ENCODE measurements at regions not wholly inside any gene's neighbourhood (a gene's known extent, or its start where the extent isn't known, plus 50 kb on each side); places are given as distances from the start of the nearest gene placed in this dataset.
"Not testable (repeated sequence)": the region's sequence is repeated elsewhere in the genome, so short reads cannot be mapped to it uniquely, and the experiment has no call there.

DNA sequence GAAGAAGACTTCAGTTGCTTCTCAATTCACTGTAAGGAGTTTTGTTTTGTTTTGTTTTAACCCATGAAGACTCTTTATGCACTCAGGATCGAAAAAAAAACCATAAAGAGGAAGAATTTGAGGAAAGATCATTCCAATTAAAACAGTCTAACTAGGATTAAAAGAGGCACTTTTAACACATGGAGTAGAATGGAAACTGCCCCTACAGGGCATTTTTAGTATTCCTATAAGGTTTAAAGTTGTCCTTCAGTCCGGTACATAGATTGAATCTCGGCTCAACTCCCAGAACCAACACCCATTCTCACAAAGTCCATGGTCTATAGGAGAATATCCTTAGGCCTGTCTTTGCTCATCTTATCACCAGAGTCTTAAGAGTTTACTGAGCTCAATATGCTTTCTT, 469.6 kb downstream of the DTWD2 start:
- H3K4me3 Mint-ChIP-seq, result no peak overlapping the region
- Histone ChIP-seq H3K9ac (no peak overlapping the region), H4K20me1 (ENCODE audit: low read depth) (no peaks in the 10 kb centered on the region), H2AFZ (replicated peaks) (no peak overlapping the region), H3K36me3 (no peaks in the 10 kb centered on the region), H3K4me3 (no peak overlapping the region), H3K27me3 (no peaks in the 10 kb centered on the region), H3K27ac (no peak overlapping the region), H3K4me1 (peaks cover 4% of the 10 kb centered on the region), H3F3A (ENCODE audit: low read depth) (no peaks in the 10 kb centered on the region), H3K4me2 (no peak overlapping the region), H3K9me3 (ENCODE audit: low read depth) (no peaks in the 10 kb centered on the region), H3K79me2 (ENCODE audit: low read depth) (no peaks in the 10 kb centered on the region)
- no peaks in the 10 kb centered on the region for H3K4me1 Mint-ChIP-seq
- no peaks in the 10 kb centered on the region for H3K27me3 Mint-ChIP-seq (ENCODE audit: insufficient read depth, low read depth)
- TF ChIP-seq EZH2 (IDR thresholded peaks at IDR 0.05), result no peak
- no peak for TF ChIP-seq EZH2phosphoT487 (IDR thresholded peaks at IDR 0.05)
- no peak for TF ChIP-seq CTCF (IDR thresholded peaks at IDR 0.05)
- no peak for DNase-seq (ENCODE audit: low spot score)
- H3K9me3 Mint-ChIP-seq, result peaks cover 5% of the 10 kb centered on the region
- H3K36me3 Mint-ChIP-seq, result no peaks in the 10 kb centered on the region
- H3K27ac Mint-ChIP-seq, result no peak overlapping the region

- Histone ChIP-seq H3K4me3 (no peak overlapping the region), H3K9me3 (ENCODE audit: low read depth) (no peaks in the 10 kb centered on the region), H3F3A (ENCODE audit: low read depth) (no peaks in the 10 kb centered on the region), H3K9ac (no peak overlapping the region), H3K79me2 (ENCODE audit: low read depth) (no peaks in the 10 kb centered on the region), H3K4me1 (no peaks in the 10 kb centered on the region), H3K27me3 (no peaks in the 10 kb centered on the region), H3K27ac (no peak overlapping the region), H2AFZ (replicated peaks) (no peak overlapping the region), H3K36me3 (no peaks in the 10 kb centered on the region), H3K4me2 (no peak overlapping the region), H4K20me1 (ENCODE audit: low read depth) (no peaks in the 10 kb centered on the region)
- Mint-ChIP-seq H3K27me3 (ENCODE audit: insufficient read depth, low read depth) (peaks cover 2% of the 10 kb centered on the region), H3K36me3 (no peaks in the 10 kb centered on the region), H3K4me3 (no peak overlapping the region), H3K9me3 (peaks cover 4% of the 10 kb centered on the region), H3K4me1 (no peaks in the 10 kb centered on the region), H3K27ac (no peak overlapping the region)
- DNase-seq (ENCODE audit: low spot score), result no peak
- no peak for TF ChIP-seq CTCF (IDR thresholded peaks at IDR 0.05)
- TF ChIP-seq EZH2phosphoT487 (IDR thresholded peaks at IDR 0.05), result no peak
- no peak for TF ChIP-seq EZH2 (IDR thresholded peaks at IDR 0.05)
Observed at GRCh38 chr5:118511846-118512245, 476.5 kb downstream of the DTWD2 start.

- no peak overlapping the region for H3K4me2 ChIP-seq
- H3K4me3 ChIP-seq, result no peak overlapping the region
- no peaks in the 10 kb centered on the region for H3K4me1 ChIP-seq
- H3K9ac ChIP-seq, result no peak overlapping the region
- no peaks in the 10 kb centered on the region for H3K9me3 ChIP-seq (ENCODE audit: low read depth)
- no peaks in the 10 kb centered on the region for H3K36me3 ChIP-seq
- H3F3A ChIP-seq (ENCODE audit: low read depth), result no peaks in the 10 kb centered on the region
- no peaks in the 10 kb centered on the region for H3K36me3 Mint-ChIP-seq
- DNase-seq (ENCODE audit: low spot score), result no peak
- H3K27me3 ChIP-seq, result no peaks in the 10 kb centered on the region
- H3K27me3 Mint-ChIP-seq (ENCODE audit: insufficient read depth, low read depth), result peaks cover 3% of the 10 kb centered on the region
- H4K20me1 ChIP-seq (ENCODE audit: low read depth), result no peaks in the 10 kb centered on the region
- no peak overlapping the region for H3K27ac Mint-ChIP-seq
- peaks cover 10% of the 10 kb centered on the region for H3K9me3 Mint-ChIP-seq
- no peak for TF ChIP-seq CTCF (IDR thresholded peaks at IDR 0.05)
- TF ChIP-seq EZH2 (IDR thresholded peaks at IDR 0.05), result no peak
- no peak for TF ChIP-seq EZH2phosphoT487 (IDR thresholded peaks at IDR 0.05)
- no peaks in the 10 kb centered on the region for H3K4me1 Mint-ChIP-seq
- H3K27ac ChIP-seq, result no peak overlapping the region
- no peak overlapping the region for H3K4me3 Mint-ChIP-seq
- H2AFZ ChIP-seq (replicated peaks), result no peak overlapping the region
- no peaks in the 10 kb centered on the region for H3K79me2 ChIP-seq (ENCODE audit: low read depth)
Observed at GRCh38 chr5:118506217-118506852, 482.0 kb downstream of the DTWD2 start.

DNA sequence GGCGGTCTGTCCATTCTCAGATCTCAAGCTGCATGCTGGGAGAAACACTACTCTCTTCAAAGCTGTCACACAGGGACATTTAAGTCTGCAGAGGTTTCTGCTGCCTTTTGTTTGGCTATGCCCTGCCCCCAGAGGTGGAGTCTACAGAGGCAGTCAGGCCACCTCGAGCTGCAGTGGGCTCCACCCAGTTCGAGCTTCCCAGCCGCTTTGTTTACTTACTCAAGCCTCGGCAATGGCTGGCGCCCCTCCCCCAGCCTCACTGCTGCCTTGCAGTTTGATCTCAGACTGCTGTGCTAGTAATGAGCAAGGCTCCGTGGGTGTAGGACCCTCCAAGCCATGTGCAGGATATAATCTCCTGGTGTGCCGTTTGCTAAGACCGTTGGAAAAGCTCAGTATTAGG, 486.1 kb downstream of the DTWD2 start:
- H3K79me2 ChIP-seq (ENCODE audit: low read depth); H3F3A ChIP-seq (ENCODE audit: low read depth); H3K36me3 ChIP-seq; H3K9ac ChIP-seq; H3K27ac ChIP-seq; H3K4me1 ChIP-seq; H4K20me1 ChIP-seq (ENCODE audit: low read depth); H3K9me3 ChIP-seq (ENCODE audit: low read depth); H3K4me3 ChIP-seq; H3K4me1 Mint-ChIP-seq; H3K4me3 Mint-ChIP-seq; DNase-seq (ENCODE audit: low spot score); H3K36me3 Mint-ChIP-seq; H3K27me3 Mint-ChIP-seq (ENCODE audit: insufficient read depth, low read depth); H3K27ac Mint-ChIP-seq; H3K4me2 ChIP-seq; H2AFZ ChIP-seq (replicated peaks); H3K27me3 ChIP-seq: not testable (repeated sequence)
- H3K9me3 Mint-ChIP-seq, result peaks cover 13% of the 10 kb centered on the region

Data from neural progenitor cell (in vitro differentiated cells).